HG03442 (cell line): ENCODE measurements at regions not wholly inside any gene's neighbourhood (a gene's known extent, or its start where the extent isn't known, plus 50 kb on each side); places are given as distances from the start of the nearest gene placed in this dataset.
"Not testable (repeated sequence)": the region's sequence is repeated elsewhere in the genome, so short reads cannot be mapped to it uniquely, and the experiment has no call there.

Source experiments
- ATAC-seq: cut with Tn5 transposase; IDR thresholded peaks from one replicate; pipeline ENCODE4 v1.9.1; 2021; ENCODE audit warnings: mild to moderate bottlenecking, moderate library complexity; ENCODE audit not compliant: unreplicated experiment

- no peak for ATAC-seq
Observed at GRCh38 chr15:96466389-96466947, 136.0 kb downstream of the NR2F2 start.

- no peak for ATAC-seq
Observed at GRCh38 chr15:96468036-96468435, 137.5 kb downstream of the NR2F2 start.

GRCh38 chr15:96470681-96471310 is 140.3 kb downstream of the NR2F2 start:
- ATAC-seq: no peak

- no peak for ATAC-seq
Observed at GRCh38 chr15:96472681-96473080, 142.2 kb downstream of the NR2F2 start.

GRCh38 chr15:96473556-96473955 is 143.1 kb downstream of the NR2F2 start:
- no peak for ATAC-seq

- ATAC-seq: no peak
Observed at GRCh38 chr15:96474231-96474664, 143.7 kb downstream of the NR2F2 start.

GRCh38 chr15:96477227-96477626 is 146.7 kb downstream of the NR2F2 start:
- no peak for ATAC-seq

- ATAC-seq: not testable (repeated sequence)
Observed at GRCh38 chr15:96484412-96484811, 153.9 kb downstream of the NR2F2 start.

GRCh38 chr15:96484830-96485229 is 154.3 kb downstream of the NR2F2 start:
- ATAC-seq: no peak

GRCh38 chr15:96487245-96487644 is 156.7 kb downstream of the NR2F2 start:
- ATAC-seq: no peak

GRCh38 chr15:96491066-96491699 is 160.7 kb downstream of the NR2F2 start:
- ATAC-seq: not testable (repeated sequence)

- ATAC-seq: not testable (repeated sequence)
Observed at GRCh38 chr15:96491700-96492644, 161.5 kb downstream of the NR2F2 start.

GRCh38 chr15:96494505-96494904 is 164.0 kb downstream of the NR2F2 start:
- ATAC-seq: no peak

- ATAC-seq: no peak
Observed at GRCh38 chr15:96495386-96495785, 164.9 kb downstream of the NR2F2 start.

GRCh38 chr15:96497951-96498350 is 167.5 kb downstream of the NR2F2 start:
- no peak for ATAC-seq

- ATAC-seq: no peak
Observed at GRCh38 chr15:96500508-96500907, 170.0 kb downstream of the NR2F2 start.

- no peak for ATAC-seq
Observed at GRCh38 chr15:96501362-96501761, 170.9 kb downstream of the NR2F2 start.

- ATAC-seq: no peak
Observed at GRCh38 chr15:96502196-96502595, 171.7 kb downstream of the NR2F2 start.

GRCh38 chr15:96503276-96503675 is 172.8 kb downstream of the NR2F2 start:
- no peak for ATAC-seq

GRCh38 chr15:96504371-96504770 is 173.9 kb downstream of the NR2F2 start:
- ATAC-seq: no peak

- ATAC-seq: no peak
Observed at GRCh38 chr15:96505014-96505413, 174.5 kb downstream of the NR2F2 start.
